NCI-H128 (cell line): ENCODE measurements at regions not wholly inside any gene's neighbourhood (a gene's known extent, or its start where the extent isn't known, plus 50 kb on each side); places are given as distances from the start of the nearest gene placed in this dataset.
"Not testable (repeated sequence)": the region's sequence is repeated elsewhere in the genome, so short reads cannot be mapped to it uniquely, and the experiment has no call there.

ENCODE experiments used
- DNase-seq: peaks from one replicate; lab custom pipeline; 2025; ENCODE audit not compliant: unreplicated experiment; lab: John Stamatoyannopoulos, UW

GRCh38 chr1:118578276-118578675 lies 393.2 kb upstream of the SPAG17 start:
- DNase-seq, result no peak

GRCh38 chr1:118575060-118575459 lies 390.0 kb upstream of the SPAG17 start:
- no peak for DNase-seq

GRCh38 chr1:118564961-118565703 lies 380.1 kb upstream of the SPAG17 start:
- DNase-seq, result no peak

GRCh38 chr1:118563981-118564951 lies 379.2 kb upstream of the SPAG17 start:
- DNase-seq, result no peak

- DNase-seq, result no peak
These were observed 373.9 kb upstream of the SPAG17 start for GRCh38 chr1:118558933-118559332.

GRCh38 chr1:118556936-118557335 lies 371.9 kb upstream of the SPAG17 start:
- DNase-seq, result no peak

- DNase-seq, result no peak
These were observed 370.6 kb upstream of the SPAG17 start for GRCh38 chr1:118555638-118556037.

- DNase-seq, result no peak
These were observed 350.9 kb upstream of the SPAG17 start for GRCh38 chr1:118535901-118536300.

- DNase-seq, result not testable (repeated sequence)
These were observed 326.9 kb upstream of the SPAG17 start for GRCh38 chr1:118511922-118512321.

- peak; percentile 22 for DNase-seq
These were observed 319.8 kb upstream of the SPAG17 start for GRCh38 chr1:118504867-118505266.

GRCh38 chr1:118504221-118504644 lies 319.2 kb upstream of the SPAG17 start:
- peak; percentile 82 for DNase-seq

- DNase-seq, result no peak
These were observed 318.7 kb upstream of the SPAG17 start for GRCh38 chr1:118503752-118504151.

- DNase-seq, result no peak
These were observed 310.0 kb upstream of the SPAG17 start for GRCh38 chr1:118494998-118495397.

- no peak for DNase-seq
These were observed 303.8 kb upstream of the SPAG17 start for GRCh38 chr1:118488787-118489186.

- DNase-seq, result no peak
These were observed 302.9 kb upstream of the SPAG17 start for GRCh38 chr1:118487932-118488331.

GRCh38 chr1:118487091-118487490 lies 302.1 kb upstream of the SPAG17 start:
- DNase-seq, result no peak

- no peak for DNase-seq
These were observed 301.2 kb upstream of the SPAG17 start for GRCh38 chr1:118486199-118486598.

- no peak for DNase-seq
These were observed 300.7 kb upstream of the SPAG17 start for GRCh38 chr1:118485757-118486156.

GRCh38 chr1:118484893-118485292 lies 299.9 kb upstream of the SPAG17 start:
- no peak for DNase-seq

- DNase-seq, result no peak
These were observed 298.4 kb upstream of the SPAG17 start for GRCh38 chr1:118483245-118484006.

- no peak for DNase-seq
These were observed 296.1 kb upstream of the SPAG17 start for GRCh38 chr1:118481126-118481525.
